GM10248 (cell line): ENCODE measurements at regions not wholly inside any gene's neighbourhood (a gene's known extent, or its start where the extent isn't known, plus 50 kb on each side); places are given as distances from the start of the nearest gene placed in this dataset.

Source experiments
- CTCF ChIA-PET: fragments of 300-600 bp; sonication (Branson Sonifier 250); formaldehyde crosslinking; extraction: SDS; loops from one replicate; lab custom pipeline; 2021; ENCODE audit warnings: antibody characterized with exemption; lab: Yijun Ruan, JAX
- POLR2A ChIA-PET: fragments of 350-650 bp; sonication (Branson Sonifier 250); formaldehyde crosslinking; extraction: SDS; loops from one replicate; lab custom pipeline; 2020; ENCODE audit warnings: antibody characterized with exemption; lab: Yijun Ruan, JAX
- DNase-seq: peaks from one replicate; pipeline ENCODE4 v3.0.0; 2012; ENCODE audit errors: extremely low spot score
- CTCF ChIP-seq: IDR thresholded peaks from 2 replicates; pipeline ENCODE4 v1.5.1; 2012; ENCODE audit warnings: mild to moderate bottlenecking, low read depth; ENCODE audit errors: extremely low read depth, missing control alignments, control extremely low read depth

GRCh38 chr1:104933846-104934245 lies 1184.1 kb downstream of the AMY1C start:
- ChIA-PET CTCF (interaction anchor here (1.4 kb wide), 1 partner anchor 13 kb away, joined by 3 read pairs; no protein-coding TSS in a partner anchor), POLR2A (no interaction called here)
- DNase-seq: no peak
- no peak for TF ChIP-seq CTCF

DNA sequence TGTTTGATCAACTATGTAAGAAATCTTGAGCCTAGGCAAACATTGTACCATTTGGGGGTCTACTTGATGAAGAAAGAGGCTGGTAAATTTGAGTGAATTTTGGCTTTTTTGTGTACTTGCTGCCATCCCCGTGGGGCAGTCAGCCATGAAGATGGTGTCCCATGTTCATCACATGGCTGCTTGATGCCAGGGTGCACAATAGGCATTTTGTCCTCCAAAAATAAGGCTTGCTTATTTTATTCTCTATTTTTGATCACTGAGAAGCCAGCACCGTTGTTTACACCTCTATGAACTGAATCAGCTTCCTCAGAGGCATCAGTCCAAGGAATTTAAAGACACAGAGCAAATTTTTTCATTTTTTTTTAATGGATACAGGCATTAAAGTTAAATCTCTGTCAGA lies 1195.7 kb downstream of the AMY1C start:
- CTCF ChIA-PET: no interaction called here
- no peak for TF ChIP-seq CTCF
- POLR2A ChIA-PET: no interaction called here
- no peak for DNase-seq

DNA sequence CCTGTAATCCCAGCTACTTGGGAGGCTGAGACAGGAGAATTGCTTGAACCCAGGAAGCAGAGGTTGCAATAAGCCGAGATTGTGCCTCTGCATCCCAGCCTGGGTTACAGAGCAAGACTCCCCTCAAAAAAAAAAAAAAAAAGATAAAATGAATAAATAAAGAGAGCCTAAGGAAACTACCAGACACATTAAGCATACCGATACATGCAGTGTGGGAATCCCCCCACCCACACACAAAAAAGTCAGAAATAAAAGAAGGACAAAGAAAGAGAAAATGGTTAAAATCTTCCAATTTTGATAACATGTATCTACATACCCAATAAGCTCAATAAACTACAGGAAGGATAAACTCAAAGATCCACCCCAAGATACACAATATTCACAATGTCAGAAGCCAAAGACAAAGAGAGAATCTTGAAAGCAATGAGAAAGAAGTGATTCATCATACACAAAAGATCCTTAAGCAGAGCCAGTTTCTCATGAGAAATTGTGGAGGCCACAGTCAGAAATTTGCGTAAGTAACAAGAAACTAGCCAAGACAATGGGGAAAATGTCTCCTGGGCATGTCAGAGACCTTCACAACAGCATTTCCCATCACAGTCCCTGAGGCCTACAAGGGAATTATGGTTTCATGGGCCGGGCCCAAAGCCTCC lies 1197.0 kb downstream of the AMY1C start:
- POLR2A ChIA-PET: no interaction called here
- no peak for DNase-seq
- CTCF ChIA-PET: interaction anchor here (1.3 kb wide), 1 partner anchor 13 kb away, joined by 3 read pairs; no protein-coding TSS in a partner anchor
- TF ChIP-seq CTCF: no peak

DNA sequence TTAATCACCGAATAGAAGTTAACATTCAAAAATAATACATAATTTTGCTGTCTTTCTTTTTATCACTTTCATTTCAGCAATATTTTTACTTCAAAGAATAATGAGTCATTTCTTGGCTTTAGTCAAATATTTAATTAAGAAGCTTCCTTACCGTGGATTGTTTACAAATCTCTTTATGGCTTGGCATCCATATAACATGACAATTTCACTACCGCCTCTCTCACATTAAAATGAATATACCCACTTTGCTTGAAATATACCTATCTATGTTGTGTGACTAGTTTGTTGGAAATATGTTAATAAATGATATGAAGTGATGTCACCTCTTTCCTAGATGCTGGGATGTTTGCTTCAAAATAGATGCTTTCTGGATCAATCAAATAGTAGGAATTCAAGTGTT lies 1203.9 kb downstream of the AMY1C start:
- CTCF ChIA-PET: interaction anchor here (1.0 kb wide), 1 partner anchor 1020 kb away, joined by 3 read pairs; no protein-coding TSS in a partner anchor
- no peak for DNase-seq
- POLR2A ChIA-PET: no interaction called here
- TF ChIP-seq CTCF: no peak

- ChIA-PET POLR2A (no interaction called here), CTCF (interaction anchor here (1.0 to 1.1 kb wide), 3 partner anchors 41 to 54 kb away, joined by 3 to 4 read pairs (median 3); no protein-coding TSS in a partner anchor)
- no peak for TF ChIP-seq CTCF
- no peak for DNase-seq
Observed at GRCh38 chr1:104973516-104973915, 1223.8 kb downstream of the AMY1C start.

- no peak for TF ChIP-seq CTCF
- CTCF ChIA-PET: interaction anchor here (1.1 to 2.2 kb wide), 4 partner anchors 9 to 48 kb away, joined by 3 to 5 read pairs (median 4); no protein-coding TSS in a partner anchor
- no peak for DNase-seq
- POLR2A ChIA-PET: no interaction called here
Observed at GRCh38 chr1:104979651-104980050, 1230.0 kb downstream of the AMY1C start.
